CD4-positive, CD25-positive, alpha-beta regulatory T cell (primary cell): ENCODE measurements at regions not wholly inside any gene's neighbourhood (a gene's known extent, or its start where the extent isn't known, plus 50 kb on each side); places are given as distances from the start of the nearest gene placed in this dataset.

ENCODE experiments used
- ATAC-seq, 2 donors: fragments of 150-1000 bp; cut with Tn5 transposase; one replicate each; pipeline ENCODE4 v1.10.0; 2021; ENCODE audit warnings: low read depth in 2 of 2, moderate number of reproducible peaks in 2 of 2, moderate library complexity in 1 of 2
- DNase-seq, 3 donors: peaks; one replicate each; pipeline versions ENCODE4 v3.0.0 to v3.0.0-alpha.2; 2012 to 2022; ENCODE audit warnings: mixed read lengths in 1 of 3
- H3K27ac ChIP-seq: one replicate; pipeline ENCODE4 v1.7.0; 2013; ENCODE audit warnings: mild to moderate bottlenecking, low read length; ENCODE audit not compliant: insufficient read depth, poor library complexity, severe bottlenecking
- H3K27me3 ChIP-seq: one replicate; pipeline ENCODE4 v1.7.0; 2013; ENCODE audit warnings: low read length; ENCODE audit not compliant: control insufficient read depth, insufficient read depth
- H3K36me3 ChIP-seq: one replicate; pipeline ENCODE4 v1.7.0; 2013; ENCODE audit warnings: mild to moderate bottlenecking, low read length, moderate library complexity; ENCODE audit not compliant: control insufficient read depth, insufficient read depth
- H3K4me1 ChIP-seq: 2 replicates; pipeline ENCODE4 v1.7.0; 2013; ENCODE audit warnings: mild to moderate bottlenecking, low read length; ENCODE audit not compliant: insufficient read depth, control insufficient read depth, poor library complexity, severe bottlenecking
- H3K4me3 ChIP-seq: one replicate; pipeline ENCODE4 v1.7.0; 2013; ENCODE audit warnings: low read depth, mild to moderate bottlenecking, low read length, moderate library complexity
- H3K9me3 ChIP-seq, 2 experiments: 1 replicate in 1 of 2; 2 replicates in 1 of 2; pipeline ENCODE4 v1.7.0; 2013; ENCODE audit warnings: low read length in 2 of 2, mild to moderate bottlenecking in 1 of 2, moderate library complexity in 1 of 2; ENCODE audit not compliant: control insufficient read depth in 2 of 2
- H3K27ac Mint-ChIP-seq, 3 donors: one replicate each; pipeline ENCODE4 v1.8.0; 2020 to 2022; ENCODE audit warnings: mild to moderate bottlenecking in 3 of 3, mixed read lengths in 3 of 3, moderate library complexity in 2 of 3
- H3K27me3 Mint-ChIP-seq: one replicate; pipeline ENCODE4 v1.8.0; 2022; ENCODE audit warnings: mild to moderate bottlenecking, mixed read lengths
- H3K36me3 Mint-ChIP-seq: one replicate; pipeline ENCODE4 v1.8.0; 2020; ENCODE audit warnings: mixed read lengths
- H3K4me1 Mint-ChIP-seq, 4 donors: one replicate each; pipeline ENCODE4 v1.8.0; 2020 to 2022; ENCODE audit warnings: mixed read lengths in 4 of 4, mild to moderate bottlenecking in 1 of 4
- H3K4me3 Mint-ChIP-seq, 4 donors: one replicate each; pipeline ENCODE4 v1.8.0; 2020 to 2022; ENCODE audit warnings: mild to moderate bottlenecking in 4 of 4, mixed read lengths in 4 of 4, moderate library complexity in 3 of 4
- H3K9me3 Mint-ChIP-seq, 7 donors: one replicate each; pipeline ENCODE4 v1.8.0; 2020 to 2022; ENCODE audit warnings: mixed read lengths in 7 of 7, mild to moderate bottlenecking in 3 of 7, moderate library complexity in 2 of 7

- no peak overlapping the region for H3K27ac ChIP-seq
- no peaks in the 10 kb centered on the region for H3K9me3 ChIP-seq
- H3K4me1 Mint-ChIP-seq, result no peaks in the 10 kb centered on the region
- no peaks in the 10 kb centered on the region for H3K27me3 ChIP-seq
- no peaks in the 10 kb centered on the region for H3K36me3 ChIP-seq
- H3K4me1 ChIP-seq, result no peaks in the 10 kb centered on the region
- H3K27ac Mint-ChIP-seq, result no peak overlapping the region
- H3K4me3 Mint-ChIP-seq, result no peak overlapping the region
- H3K4me3 ChIP-seq, result no peak overlapping the region
- DNase-seq (no peak), ATAC-seq (no peak)
- peaks cover 2% of the 10 kb centered on the region for H3K27me3 Mint-ChIP-seq
- peaks cover 0 to 2% (median 0%) of the 10 kb centered on the region in 7 donors for H3K9me3 Mint-ChIP-seq
- H3K36me3 Mint-ChIP-seq, result no peaks in the 10 kb centered on the region
These were observed 251.8 kb downstream of the IRF8 start for GRCh38 chr16:86150641-86151238.

- no peak for ATAC-seq
These were observed 252.4 kb downstream of the IRF8 start for GRCh38 chr16:86151239-86151851.

GRCh38 chr16:86156155-86156554 lies 257.2 kb downstream of the IRF8 start:
- no peaks in the 10 kb centered on the region for H3K36me3 Mint-ChIP-seq

More at GRCh38 chr16:86151239-86151851, 252.4 kb downstream of the IRF8 start:
- H3K4me1 ChIP-seq, result no peaks in the 10 kb centered on the region
- no peaks in the 10 kb centered on the region for H3K36me3 Mint-ChIP-seq
- no peaks in the 10 kb centered on the region for H3K4me1 Mint-ChIP-seq
- no peak overlapping the region for H3K4me3 ChIP-seq
- DNase-seq, result no peak
- H3K9me3 ChIP-seq, result peaks cover 0 to under 1% of the 10 kb centered on the region in 2 experiments
- peaks cover 0 to 2% (median 0%) of the 10 kb centered on the region in 7 donors for H3K9me3 Mint-ChIP-seq
- no peaks in the 10 kb centered on the region for H3K36me3 ChIP-seq
- no peak overlapping the region for H3K4me3 Mint-ChIP-seq
- no peak overlapping the region for H3K27ac Mint-ChIP-seq
- no peaks in the 10 kb centered on the region for H3K27me3 ChIP-seq
- no peak overlapping the region for H3K27ac ChIP-seq
- peaks cover 8% of the 10 kb centered on the region for H3K27me3 Mint-ChIP-seq

GRCh38 chr16:86157616-86158247 lies 258.8 kb downstream of the IRF8 start:
- no peak overlapping the region for H3K27ac Mint-ChIP-seq

More at GRCh38 chr16:86156155-86156554, 257.2 kb downstream of the IRF8 start:
- Histone ChIP-seq H3K4me1 (no peaks in the 10 kb centered on the region), H3K27ac (no peak overlapping the region), H3K4me3 (no peak overlapping the region), H3K36me3 (no peaks in the 10 kb centered on the region), H3K27me3 (peaks cover 2% of the 10 kb centered on the region), H3K9me3 (peaks cover 0 to 2% of the 10 kb centered on the region in 2 experiments)
- H3K27me3 Mint-ChIP-seq, result peaks cover 9% of the 10 kb centered on the region
- ATAC-seq, result no peak
- DNase-seq, result no peak
- peaks cover 0 to 5% (median 0%) of the 10 kb centered on the region in 4 donors for H3K4me1 Mint-ChIP-seq
- peaks cover 0 to 4% (median 2%) of the 10 kb centered on the region in 7 donors for H3K9me3 Mint-ChIP-seq
- H3K27ac Mint-ChIP-seq, result no peak overlapping the region
- H3K4me3 Mint-ChIP-seq, result no peak overlapping the region

GRCh38 chr16:86158688-86159360 lies 259.9 kb downstream of the IRF8 start:
- Histone ChIP-seq H3K27me3 (peaks cover 2% of the 10 kb centered on the region), H3K36me3 (no peaks in the 10 kb centered on the region), H3K4me3 (no peak overlapping the region), H3K4me1 (no peaks in the 10 kb centered on the region), H3K9me3 (peaks cover 0 to 2% of the 10 kb centered on the region in 2 experiments), H3K27ac (no peak overlapping the region)
- Mint-ChIP-seq H3K27ac (no peak overlapping the region), H3K27me3 (peaks cover 9% of the 10 kb centered on the region), H3K4me1 (peaks cover 0 to 5% (median 0%) of the 10 kb centered on the region in 4 donors), H3K9me3 (peaks cover 0 to 4% (median 3%) of the 10 kb centered on the region in 7 donors), H3K36me3 (no peaks in the 10 kb centered on the region), H3K4me3 (no peak overlapping the region)
- DNase-seq (no peak), ATAC-seq (no peak)

More at GRCh38 chr16:86157616-86158247, 258.8 kb downstream of the IRF8 start:
- H3K4me1 Mint-ChIP-seq, result peaks cover 0 to 5% (median 0%) of the 10 kb centered on the region in 4 donors
- DNase-seq, result no peak
- no peak overlapping the region for H3K4me3 ChIP-seq
- H3K36me3 Mint-ChIP-seq, result no peaks in the 10 kb centered on the region
- H3K4me3 Mint-ChIP-seq, result no peak overlapping the region
- no peak overlapping the region for H3K27ac ChIP-seq
- ATAC-seq, result no peak
- H3K36me3 ChIP-seq, result no peaks in the 10 kb centered on the region
- peaks cover 9% of the 10 kb centered on the region for H3K27me3 Mint-ChIP-seq
- no peaks in the 10 kb centered on the region for H3K4me1 ChIP-seq
- H3K9me3 ChIP-seq, result peaks cover 0 to 2% of the 10 kb centered on the region in 2 experiments
- H3K27me3 ChIP-seq, result peaks cover 2% of the 10 kb centered on the region
- peaks cover 0 to 4% (median 3%) of the 10 kb centered on the region in 7 donors for H3K9me3 Mint-ChIP-seq

- DNase-seq, result no peak
- Histone ChIP-seq H3K9me3 (peaks cover 3 to 17% of the 10 kb centered on the region in 2 experiments), H3K4me1 (no peaks in the 10 kb centered on the region), H3K27me3 (no peaks in the 10 kb centered on the region), H3K4me3 (no peak overlapping the region), H3K27ac (no peak overlapping the region), H3K36me3 (no peaks in the 10 kb centered on the region)
- Mint-ChIP-seq H3K9me3 (peaks cover 0 to 23% (median 8%) of the 10 kb centered on the region in 7 donors), H3K4me1 (no peaks in the 10 kb centered on the region), H3K4me3 (no peak overlapping the region), H3K27ac (no peak overlapping the region), H3K36me3 (no peaks in the 10 kb centered on the region), H3K27me3 (no peaks in the 10 kb centered on the region)
- no peak for ATAC-seq
These were observed 266.5 kb downstream of the IRF8 start for GRCh38 chr16:86165479-86165878.

- no peaks in the 10 kb centered on the region for H3K27me3 Mint-ChIP-seq
These were observed 267.5 kb downstream of the IRF8 start for GRCh38 chr16:86166414-86166813.

More at GRCh38 chr16:86166414-86166813, 267.5 kb downstream of the IRF8 start:
- no peak overlapping the region for H3K27ac ChIP-seq
- no peaks in the 10 kb centered on the region for H3K27me3 ChIP-seq
- Mint-ChIP-seq H3K27ac (no peak overlapping the region), H3K4me1 (no peaks in the 10 kb centered on the region), H3K4me3 (no peak overlapping the region), H3K36me3 (no peaks in the 10 kb centered on the region), H3K9me3 (peaks cover 0 to 23% (median 8%) of the 10 kb centered on the region in 7 donors)
- peaks cover 3 to 17% of the 10 kb centered on the region in 2 experiments for H3K9me3 ChIP-seq
- H3K36me3 ChIP-seq, result no peaks in the 10 kb centered on the region
- no peaks in the 10 kb centered on the region for H3K4me1 ChIP-seq
- DNase-seq, result no peak
- no peak for ATAC-seq
- no peak overlapping the region for H3K4me3 ChIP-seq
